ENCODE measurements at regions not wholly inside any gene's neighbourhood (a gene's known extent, or its start where the extent isn't known, plus 50 kb on each side); places are given as distances from the start of the nearest gene placed in this dataset.

- H3K4me1 Mint-ChIP-seq: no peaks in the 10 kb centered on the region
- H3K9me3 ChIP-seq (ENCODE audit: control insufficient read depth, low read length, poor library complexity, severe bottlenecking): no peaks in the 10 kb centered on the region
- H3K4me3 Mint-ChIP-seq: no peak overlapping the region
- DNase-seq (no peak), ATAC-seq (no peak)
- H3K27me3 Mint-ChIP-seq: peaks cover 5% of the 10 kb centered on the region
- H3K27ac Mint-ChIP-seq: no peak overlapping the region
- no peaks in the 10 kb centered on the region for H3K36me3 Mint-ChIP-seq (ENCODE audit: low read depth)
These were observed 141.2 kb downstream of the CTTN start for GRCh38 chr11:70539360-70540095.

GRCh38 chr11:70540196-70540595 lies 141.9 kb downstream of the CTTN start:
- H3K4me1 Mint-ChIP-seq: no peaks in the 10 kb centered on the region
- H3K4me3 Mint-ChIP-seq: no peak overlapping the region
- H3K27me3 Mint-ChIP-seq: peaks cover 5% of the 10 kb centered on the region
- DNase-seq: no peak
- no peaks in the 10 kb centered on the region for H3K9me3 ChIP-seq (ENCODE audit: control insufficient read depth, low read length, poor library complexity, severe bottlenecking)
- no peaks in the 10 kb centered on the region for H3K36me3 Mint-ChIP-seq (ENCODE audit: low read depth)
- H3K27ac Mint-ChIP-seq: no peak overlapping the region
- no peak for ATAC-seq

DNA sequence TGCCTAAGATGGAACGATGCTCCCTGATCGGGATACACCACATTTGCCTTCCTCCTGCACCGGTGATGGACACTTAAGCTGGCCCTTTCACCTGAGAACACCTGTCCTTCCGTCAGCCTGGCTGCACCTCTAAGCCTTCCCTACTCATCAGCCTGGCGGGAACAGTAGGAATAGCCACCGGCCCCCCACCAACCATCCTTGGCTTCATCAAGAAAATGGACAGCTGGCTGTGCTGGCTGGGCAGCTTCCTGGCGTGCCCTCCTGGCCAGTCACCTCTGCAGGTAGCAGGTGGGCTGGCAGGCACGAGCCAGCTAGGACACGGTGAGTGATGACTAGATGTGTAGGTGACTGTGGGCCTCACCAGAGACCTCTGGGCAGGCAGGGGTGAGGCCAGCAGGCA lies 142.8 kb downstream of the CTTN start:
- no peak for ATAC-seq
- Mint-ChIP-seq H3K4me1 (no peaks in the 10 kb centered on the region), H3K27me3 (peaks cover 9% of the 10 kb centered on the region), H3K27ac (no peak overlapping the region), H3K4me3 (no peak overlapping the region), H3K36me3 (ENCODE audit: low read depth) (no peaks in the 10 kb centered on the region)
- H3K9me3 ChIP-seq (ENCODE audit: control insufficient read depth, low read length, poor library complexity, severe bottlenecking): no peaks in the 10 kb centered on the region
- no peak for DNase-seq

- DNase-seq (no peak), ATAC-seq (no peak)
- H3K9me3 ChIP-seq (ENCODE audit: control insufficient read depth, low read length, poor library complexity, severe bottlenecking): no peaks in the 10 kb centered on the region
- Mint-ChIP-seq H3K36me3 (ENCODE audit: low read depth) (no peaks in the 10 kb centered on the region), H3K27ac (no peak overlapping the region), H3K27me3 (peaks cover 15% of the 10 kb centered on the region), H3K4me3 (no peak overlapping the region), H3K4me1 (no peaks in the 10 kb centered on the region)
These were observed 143.4 kb downstream of the CTTN start for GRCh38 chr11:70541699-70542098.

- Mint-ChIP-seq H3K27ac (no peak overlapping the region), H3K27me3 (peaks cover 12% of the 10 kb centered on the region), H3K4me1 (no peaks in the 10 kb centered on the region), H3K36me3 (ENCODE audit: low read depth) (no peaks in the 10 kb centered on the region), H3K4me3 (no peak overlapping the region)
- no peaks in the 10 kb centered on the region for H3K9me3 ChIP-seq (ENCODE audit: control insufficient read depth, low read length, poor library complexity, severe bottlenecking)
- ATAC-seq: no peak
- no peak for DNase-seq
These were observed 144.1 kb downstream of the CTTN start for GRCh38 chr11:70542406-70542805.

GRCh38 chr11:70542811-70543210 lies 144.5 kb downstream of the CTTN start:
- no peak for ATAC-seq
- Mint-ChIP-seq H3K36me3 (ENCODE audit: low read depth) (no peaks in the 10 kb centered on the region), H3K27me3 (peaks cover 12% of the 10 kb centered on the region), H3K4me3 (no peak overlapping the region), H3K27ac (no peak overlapping the region), H3K4me1 (no peaks in the 10 kb centered on the region)
- no peak for DNase-seq
- H3K9me3 ChIP-seq (ENCODE audit: control insufficient read depth, low read length, poor library complexity, severe bottlenecking): no peaks in the 10 kb centered on the region

- ATAC-seq: no peak
- no peak overlapping the region for H3K4me3 Mint-ChIP-seq
- no peaks in the 10 kb centered on the region for H3K9me3 ChIP-seq (ENCODE audit: control insufficient read depth, low read length, poor library complexity, severe bottlenecking)
- no peak overlapping the region for H3K27ac Mint-ChIP-seq
- H3K27me3 Mint-ChIP-seq: peaks cover 12% of the 10 kb centered on the region
- H3K4me1 Mint-ChIP-seq: no peaks in the 10 kb centered on the region
- DNase-seq: no peak
- no peaks in the 10 kb centered on the region for H3K36me3 Mint-ChIP-seq (ENCODE audit: low read depth)
These were observed 145.3 kb downstream of the CTTN start for GRCh38 chr11:70543611-70544010.

- H3K9me3 ChIP-seq (ENCODE audit: control insufficient read depth, low read length, poor library complexity, severe bottlenecking): no peaks in the 10 kb centered on the region
- H3K4me3 Mint-ChIP-seq: no peak overlapping the region
- no peak overlapping the region for H3K27ac Mint-ChIP-seq
- no peaks in the 10 kb centered on the region for H3K36me3 Mint-ChIP-seq (ENCODE audit: low read depth)
- peaks cover 12% of the 10 kb centered on the region for H3K27me3 Mint-ChIP-seq
- ATAC-seq (no peak), DNase-seq (no peak)
- H3K4me1 Mint-ChIP-seq: no peaks in the 10 kb centered on the region
These were observed 145.9 kb downstream of the CTTN start for GRCh38 chr11:70544067-70544773.

DNA sequence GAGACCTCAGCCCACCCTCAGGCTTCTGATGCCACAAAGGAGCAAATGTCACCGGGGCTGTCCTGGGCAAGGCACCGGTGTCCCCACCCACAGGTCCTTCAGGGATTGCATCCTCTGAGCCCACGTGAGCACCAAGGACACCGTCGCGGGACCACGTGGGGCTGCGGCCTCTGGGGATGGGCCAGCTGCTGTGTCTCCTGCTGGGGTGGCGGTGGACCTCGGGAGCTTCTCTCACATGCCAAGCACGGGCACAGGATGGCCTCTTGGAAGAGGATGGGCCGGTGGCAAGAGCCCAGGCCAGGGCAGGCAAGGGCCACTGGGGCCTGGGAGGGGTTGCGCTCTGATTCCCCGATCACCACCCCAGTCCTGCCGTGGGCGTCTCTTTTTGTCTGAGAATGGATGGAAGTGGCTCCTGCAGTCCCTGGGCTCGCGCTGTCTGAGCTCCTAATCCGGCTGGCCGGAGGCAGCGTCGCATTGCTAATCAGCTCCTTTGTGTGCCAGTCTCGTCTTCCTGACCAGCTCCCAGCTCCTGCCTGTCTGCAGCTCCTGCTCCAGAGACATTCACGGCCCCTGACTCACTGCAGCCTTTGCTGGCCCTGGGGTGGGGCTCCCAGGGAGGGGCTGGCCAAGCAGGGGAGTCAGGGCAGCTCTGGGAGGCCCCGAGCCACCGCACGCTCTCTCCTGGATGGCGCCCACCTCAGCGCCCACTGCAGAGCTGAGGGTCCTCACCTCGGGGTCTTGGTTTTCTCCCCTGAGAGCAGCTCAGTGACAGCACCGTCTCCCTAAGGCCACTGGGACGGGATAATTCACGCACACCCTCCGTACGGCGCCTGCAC lies 146.7 kb downstream of the CTTN start:
- H3K27ac Mint-ChIP-seq: no peak overlapping the region
- H3K36me3 Mint-ChIP-seq (ENCODE audit: low read depth): no peaks in the 10 kb centered on the region
- ATAC-seq: no peak
- no peaks in the 10 kb centered on the region for H3K9me3 ChIP-seq (ENCODE audit: control insufficient read depth, low read length, poor library complexity, severe bottlenecking)
- DNase-seq: no peak
- peaks cover 12% of the 10 kb centered on the region for H3K27me3 Mint-ChIP-seq
- no peaks in the 10 kb centered on the region for H3K4me1 Mint-ChIP-seq
- H3K4me3 Mint-ChIP-seq: no peak overlapping the region

GRCh38 chr11:70545610-70545912 lies 147.2 kb downstream of the CTTN start:
- H3K4me1 Mint-ChIP-seq: no peaks in the 10 kb centered on the region
- ATAC-seq (no peak), DNase-seq (no peak)
- H3K9me3 ChIP-seq (ENCODE audit: control insufficient read depth, low read length, poor library complexity, severe bottlenecking): no peaks in the 10 kb centered on the region
- no peaks in the 10 kb centered on the region for H3K36me3 Mint-ChIP-seq (ENCODE audit: low read depth)
- H3K4me3 Mint-ChIP-seq: no peak overlapping the region
- no peak overlapping the region for H3K27ac Mint-ChIP-seq
- peaks cover 12% of the 10 kb centered on the region for H3K27me3 Mint-ChIP-seq

GRCh38 chr11:70546191-70546940 lies 148.0 kb downstream of the CTTN start:
- no peak for ATAC-seq
- H3K4me1 Mint-ChIP-seq: no peaks in the 10 kb centered on the region
- H3K4me3 Mint-ChIP-seq: no peak overlapping the region

GRCh38 chr11:70547386-70547785 lies 149.1 kb downstream of the CTTN start:
- H3K27me3 Mint-ChIP-seq: peaks cover 19% of the 10 kb centered on the region
- H3K36me3 Mint-ChIP-seq (ENCODE audit: low read depth): no peaks in the 10 kb centered on the region
- ATAC-seq (no peak), DNase-seq (no peak)
- H3K9me3 ChIP-seq (ENCODE audit: control insufficient read depth, low read length, poor library complexity, severe bottlenecking): no peaks in the 10 kb centered on the region
- no peak overlapping the region for H3K4me3 Mint-ChIP-seq
- H3K27ac Mint-ChIP-seq: no peak overlapping the region
- no peaks in the 10 kb centered on the region for H3K4me1 Mint-ChIP-seq

More at GRCh38 chr11:70546191-70546940, 148.0 kb downstream of the CTTN start:
- H3K36me3 Mint-ChIP-seq (ENCODE audit: low read depth): no peaks in the 10 kb centered on the region
- H3K9me3 ChIP-seq (ENCODE audit: control insufficient read depth, low read length, poor library complexity, severe bottlenecking): no peaks in the 10 kb centered on the region
- H3K27me3 Mint-ChIP-seq: peaks cover 12% of the 10 kb centered on the region
- no peak overlapping the region for H3K27ac Mint-ChIP-seq
- no peak for DNase-seq

Measured in T-helper 17 cell (primary cell).